K562 (cell line): ENCODE measurements at regions not wholly inside any gene's neighbourhood (a gene's known extent, or its start where the extent isn't known, plus 50 kb on each side); places are given as distances from the start of the nearest gene placed in this dataset.

Experiments
- ATAC-seq: fragments of 200-7000 bp; cut with Tn5 transposase; 3 replicates; pipeline ENCODE4 v1.9.1; 2020; ENCODE audit warnings: moderate library complexity
- BruUV-seq: library from RNA; stranded (reverse); fragments of 400-500 nt; replicated peaks from 2 replicates; lab custom pipeline; 2021; lab: Mats Ljungman, UMichigan
- CTCF ChIA-PET: fragments of 300-600 bp; formaldehyde crosslinking; extraction: SDS; loops from one replicate; lab custom pipeline; 2021; ENCODE audit warnings: low intra/inter-chr PET ratio; lab: Yijun Ruan, JAX
- POLR2A ChIA-PET: fragments of 300-600, 350-650 bp; sonication (Branson Sonifier 250); formaldehyde crosslinking; extraction: SDS; loops from one replicate; lab custom pipeline; 2021; ENCODE audit warnings: antibody characterized with exemption, inconsistent platforms; lab: Yijun Ruan, JAX
- DNase-seq, 4 experiments: peaks; one replicate each; pipeline versions ENCODE4 v3.0.0 to v3.0.0-alpha.2; 2011 to 2018; ENCODE audit warnings: low spot score in 3 of 4, mixed read lengths in 3 of 4; ENCODE audit errors: extremely low read depth in 1 of 4
- FAIRE-seq: peaks from 2 replicates; lab custom pipeline; 2011; peaks lifted over from hg19 to GRCh38; lab: Jason Lieb, UNC
- H2AFZ ChIP-seq: 2 replicates; pipeline ENCODE4 v1.6.0; 2011; ENCODE audit warnings: low read depth, low read length, control low read depth, inconsistent platforms
- H3K27ac ChIP-seq: fragments of 200-600 bp; 3 replicates; pipeline ENCODE4 v1.8.0; 2011; ENCODE audit warnings: low read depth, mild to moderate bottlenecking, control low read depth, inconsistent platforms, low read length, moderate library complexity, mixed read lengths; ENCODE audit errors: extremely low read depth
- H3K27me3 ChIP-seq, 2 experiments: fragments of 300-600 bp in 1 of 2; 2 replicates in 1 of 2; 3 replicates in 1 of 2; pipeline versions ENCODE4 v1.6.0 to v1.8.0; 2011; ENCODE audit warnings: inconsistent platforms in 2 of 2, low read length in 2 of 2, mild to moderate bottlenecking in 1 of 2, mixed read lengths in 1 of 2, moderate library complexity in 1 of 2; ENCODE audit not compliant: control insufficient read depth in 2 of 2, insufficient read depth in 2 of 2
- H3K36me3 ChIP-seq: fragments of 300-600 bp; 3 replicates; pipeline ENCODE4 v1.8.0; 2011; ENCODE audit warnings: mild to moderate bottlenecking, low read length, inconsistent platforms; ENCODE audit not compliant: control insufficient read depth, insufficient read depth
- H3K4me1 ChIP-seq, 2 experiments: fragments of 200-600 bp in 1 of 2; replicated peaks in 1 of 2; 2 replicates in 1 of 2; 3 replicates in 1 of 2; pipeline versions ENCODE4 v1.5.1 to v1.8.0; 2011; ENCODE audit warnings: inconsistent platforms in 2 of 2, low read length in 2 of 2, mild to moderate bottlenecking in 1 of 2, mixed read lengths in 1 of 2, moderate library complexity in 1 of 2; ENCODE audit not compliant: control insufficient read depth in 2 of 2, insufficient read depth in 2 of 2
- H3K4me2 ChIP-seq: 2 replicates; pipeline ENCODE4 v1.6.1; 2011; ENCODE audit warnings: low read length, control low read depth, inconsistent platforms, mixed read lengths; ENCODE audit not compliant: insufficient read depth
- H3K4me3 ChIP-seq: fragments of 200-600 bp; sonication (generic), shearing (Covaris generic); 2 replicates; pipeline ENCODE4 v1.5.1; 2016; ENCODE audit warnings: control low read depth, inconsistent platforms
- H3K79me2 ChIP-seq: fragments of 200-600 bp; 3 replicates; pipeline ENCODE4 v1.8.0; 2011; ENCODE audit warnings: low read length, inconsistent platforms; ENCODE audit not compliant: control insufficient read depth, insufficient read depth
- H3K9ac ChIP-seq, 2 experiments: 2 replicates each; pipeline versions ENCODE4 v1.6.0 to v1.6.1; 2011; ENCODE audit warnings: low read depth in 2 of 2, low read length in 2 of 2, control low read depth in 1 of 2, inconsistent platforms in 1 of 2, mild to moderate bottlenecking in 1 of 2, mixed read lengths in 1 of 2; ENCODE audit not compliant: insufficient read depth in 1 of 2
- H3K9me1 ChIP-seq: one replicate; pipeline ENCODE4 v1.6.0; 2011; ENCODE audit warnings: inconsistent platforms, mild to moderate bottlenecking, low read length, moderate library complexity; ENCODE audit not compliant: control insufficient read depth, insufficient read depth
- H3K9me3 ChIP-seq: replicated peaks from 2 replicates; pipeline ENCODE4 v1.5.1; 2011; ENCODE audit warnings: low read depth, low read length, inconsistent platforms; ENCODE audit not compliant: control insufficient read depth, insufficient read depth
- H4K20me1 ChIP-seq: replicated peaks from 2 replicates; pipeline ENCODE4 v1.6.1; 2011; ENCODE audit warnings: low read length, inconsistent platforms, mixed read lengths; ENCODE audit not compliant: control insufficient read depth, insufficient read depth
- CBX1 ChIP-seq: sonication (generic); IDR thresholded peaks from 2 replicates; pipeline ENCODE4 v1.6.1; 2016; ENCODE audit warnings: antibody characterized with exemption, low read depth, mild to moderate bottlenecking
- ELF2 ChIP-seq: fragments of 250-450 bp; sonication (Bioruptor Pico); IDR thresholded peaks from 2 replicates; pipeline ENCODE4 v1.5.0; 2021; ENCODE audit warnings: mild to moderate bottlenecking
- ETV5 ChIP-seq: sonication (generic); formaldehyde crosslinking; IDR thresholded peaks from 2 replicates; pipeline ENCODE4 v1.4.0; 2020; ENCODE audit warnings: low read depth, mild to moderate bottlenecking, missing genetic modification reagents
- GATAD2B ChIP-seq: fragments of 450-650 bp; IDR thresholded peaks from 2 replicates; pipeline ENCODE4 v1.6.1; 2017; ENCODE audit warnings: mild to moderate bottlenecking, borderline replicate concordance
- MTA1 ChIP-seq: fragments of 450-650 bp; IDR thresholded peaks from 2 replicates; pipeline ENCODE4 v1.6.1; 2017; ENCODE audit warnings: borderline replicate concordance
- TEAD4 ChIP-seq, 2 experiments: sonication (generic) in 1 of 2; formaldehyde crosslinking in 1 of 2; IDR thresholded peaks; 2 replicates each; pipeline versions ENCODE4 v1.6.1 to v1.8.0; 2012 to 2022; ENCODE audit warnings: borderline replicate concordance in 1 of 2, inconsistent platforms in 1 of 2, low read length in 1 of 2, mild to moderate bottlenecking in 1 of 2, missing genetic modification reagents in 1 of 2
- ZNF124 ChIP-seq: sonication (generic); formaldehyde crosslinking; IDR thresholded peaks from 2 replicates; pipeline ENCODE4 v1.8.1; 2022; ENCODE audit warnings: missing genetic modification reagents
- ZNF785 ChIP-seq: fragments of 250-450 bp; sonication (Bioruptor Pico); IDR thresholded peaks from 2 replicates; pipeline ENCODE4 v1.4.0; 2020; ENCODE audit warnings: mild to moderate bottlenecking
- WGBS: fragments of 100-300 bp; shearing (Covaris generic); methylation state at CpG from one replicate; pipeline ENCODE4 v1.1.6; 2016; ENCODE audit warnings: low coverage, mixed read lengths; ENCODE audit not compliant: insufficient coverage; ENCODE audit errors: missing lambda C conversion rate; 5-methylcytosine and 5-hydroxymethylcytosine counted together
- in situ Hi-C: fragments of 300-500 bp; cut with MboI; formaldehyde crosslinking; loops from 4 replicates; pipeline ENCODE4 v1.15.0; 2018; ENCODE audit warnings: inconsistent platforms, mixed read lengths
- intact Hi-C: fragments of 100-400 bp; cut with micrococcal nuclease; formaldehyde crosslinking; loops from 2 replicates; pipeline ENCODE4 v1.14.2; 2022
- TF ChIP-seq, protein P1 (sequence below): fragments of 250-450 bp; sonication (Bioruptor Pico); IDR thresholded peaks from 2 replicates; pipeline ENCODE4 v1.8.0; 2021; ENCODE audit warnings: moderate library complexity, mild to moderate bottlenecking, inconsistent platforms
- TF ChIP-seq, protein P2 (sequence below): fragments of 450-650 bp; formaldehyde crosslinking; IDR thresholded peaks from 2 replicates; pipeline ENCODE4 v1.4.0; 2020; ENCODE audit warnings: mild to moderate bottlenecking, moderate library complexity

DNA sequence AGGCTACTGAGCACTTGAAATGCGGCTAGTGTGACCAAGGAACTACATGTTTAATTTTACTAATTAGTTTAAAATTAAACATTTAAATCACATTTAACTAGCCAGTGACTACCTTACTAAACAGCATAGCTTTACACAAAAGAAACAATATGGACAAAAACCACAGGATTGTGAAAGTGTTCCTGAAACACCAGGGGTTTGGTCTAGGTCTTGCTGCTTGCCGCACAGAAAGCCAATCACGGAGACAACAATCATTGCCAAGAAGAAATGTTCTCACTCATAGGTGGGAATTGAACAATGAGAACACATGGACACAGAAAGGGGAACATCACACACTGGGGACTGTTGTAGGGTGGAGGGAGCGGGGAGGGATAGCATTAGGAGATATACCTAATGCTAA is 309.5 kb downstream of the C11orf87 start:
- H3K9me1 ChIP-seq, result no peaks in the 10 kb centered on the region
- no peak for ATAC-seq
- no peaks in the 10 kb centered on the region for H3K27me3 ChIP-seq
- H3K4me2 ChIP-seq, result no peak overlapping the region
- no TSS peak for BruUV-seq
- no peak overlapping the region for H3K9ac ChIP-seq
- TF ChIP-seq TEAD4 (IDR thresholded peaks at IDR 0.05; ENCODE audit: low read length), result no peak
- TF ChIP-seq TEAD4 (CRISPR knock-in tag; IDR thresholded peaks at IDR 0.05; ENCODE audit: borderline replicate concordance), result no peak
- no peak for TF ChIP-seq ZNF785 (CRISPR knock-in tag)
- TF ChIP-seq CBX1, result no peak
- TF ChIP-seq GATAD2B, result no peak
- TF ChIP-seq ELF2 (CRISPR knock-in tag), result no peak
- no peak for TF ChIP-seq MTA1
- TF ChIP-seq ZNF124, result no peak
- TF ChIP-seq, protein P1, sequence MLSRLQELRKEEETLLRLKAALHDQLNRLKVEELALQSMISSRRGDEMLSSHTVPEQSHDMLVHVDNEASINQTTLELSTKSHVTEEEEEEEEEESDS (CRISPR knock-in tag), result no peak
- no peak for TF ChIP-seq ETV5 (CRISPR knock-in tag)
- TF ChIP-seq, protein P2, sequence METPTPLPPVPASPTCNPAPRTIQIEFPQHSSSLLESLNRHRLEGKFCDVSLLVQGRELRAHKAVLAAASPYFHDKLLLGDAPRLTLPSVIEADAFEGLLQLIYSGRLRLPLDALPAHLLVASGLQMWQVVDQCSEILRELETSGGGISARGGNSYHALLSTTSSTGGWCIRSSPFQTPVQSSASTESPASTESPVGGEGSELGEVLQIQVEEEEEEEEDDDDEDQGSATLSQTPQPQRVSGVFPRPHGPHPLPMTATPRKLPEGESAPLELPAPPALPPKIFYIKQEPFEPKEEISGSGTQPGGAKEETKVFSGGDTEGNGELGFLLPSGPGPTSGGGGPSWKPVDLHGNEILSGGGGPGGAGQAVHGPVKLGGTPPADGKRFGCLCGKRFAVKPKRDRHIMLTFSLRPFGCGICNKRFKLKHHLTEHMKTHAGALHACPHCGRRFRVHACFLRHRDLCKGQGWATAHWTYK (CRISPR knock-in tag), result no peak
- no peaks in the 10 kb centered on the region for H3K79me2 ChIP-seq
- FAIRE-seq, result no peak
- no peak overlapping the region for H2AFZ ChIP-seq
- POLR2A ChIA-PET, result no interaction called here
- in situ Hi-C loops (no loop called here), intact Hi-C loops (no loop called here)
- no peak overlapping the region for H3K4me3 ChIP-seq
- no peaks in the 10 kb centered on the region for H3K9me3 ChIP-seq
- H3K36me3 ChIP-seq, result no peaks in the 10 kb centered on the region
- no peak for DNase-seq
- H3K4me1 ChIP-seq, result no peaks in the 10 kb centered on the region
- H3K27ac ChIP-seq, result no peak overlapping the region
- H4K20me1 ChIP-seq, result no peaks in the 10 kb centered on the region
- WGBS, result 6% methylated on average over 3 of the region's 4 CpGs
- CTCF ChIA-PET, result no interaction called here
